ENCODE measurements at regions not wholly inside any gene's neighbourhood (a gene's known extent, or its start where the extent isn't known, plus 50 kb on each side); places are given as distances from the start of the nearest gene placed in this dataset.

DNA sequence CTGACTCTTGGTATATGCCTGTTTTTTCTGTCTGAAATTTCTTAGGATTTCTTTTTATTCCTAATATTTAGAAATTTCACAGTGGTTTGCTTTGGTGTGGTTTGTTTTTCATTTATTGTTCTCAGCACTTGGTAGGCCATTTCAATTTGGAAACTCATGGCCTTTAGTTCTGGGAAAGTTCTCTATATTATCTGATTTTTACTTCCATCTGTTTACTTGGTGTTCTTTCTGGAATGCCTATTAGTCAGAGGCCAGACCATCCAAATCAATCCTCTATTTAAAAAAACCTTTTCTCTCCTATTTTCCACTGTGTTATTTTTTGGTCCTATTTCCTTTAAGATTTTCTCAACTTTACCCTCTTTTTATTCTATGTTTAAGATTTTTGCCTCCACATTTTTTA lies 188.1 kb upstream of the SFRP2 start:
- DNase-seq (ENCODE audit: low spot score): no peak
- no peaks in the 10 kb centered on the region for H3K4me1 ChIP-seq (replicated peaks)
- H3K27me3 ChIP-seq (replicated peaks; ENCODE audit: insufficient read depth): no peaks in the 10 kb centered on the region
- no peaks in the 10 kb centered on the region for H3K36me3 ChIP-seq
- H3K4me3 ChIP-seq: no peak overlapping the region
- H3K27ac ChIP-seq: no peak overlapping the region
- intact Hi-C loops (cut with DNase I): no loop called here
- H3K9me3 ChIP-seq: no peaks in the 10 kb centered on the region
- no peak for TF ChIP-seq POLR2AphosphoS5 (IDR thresholded peaks at IDR 0.05)
- TF ChIP-seq, protein P1, sequence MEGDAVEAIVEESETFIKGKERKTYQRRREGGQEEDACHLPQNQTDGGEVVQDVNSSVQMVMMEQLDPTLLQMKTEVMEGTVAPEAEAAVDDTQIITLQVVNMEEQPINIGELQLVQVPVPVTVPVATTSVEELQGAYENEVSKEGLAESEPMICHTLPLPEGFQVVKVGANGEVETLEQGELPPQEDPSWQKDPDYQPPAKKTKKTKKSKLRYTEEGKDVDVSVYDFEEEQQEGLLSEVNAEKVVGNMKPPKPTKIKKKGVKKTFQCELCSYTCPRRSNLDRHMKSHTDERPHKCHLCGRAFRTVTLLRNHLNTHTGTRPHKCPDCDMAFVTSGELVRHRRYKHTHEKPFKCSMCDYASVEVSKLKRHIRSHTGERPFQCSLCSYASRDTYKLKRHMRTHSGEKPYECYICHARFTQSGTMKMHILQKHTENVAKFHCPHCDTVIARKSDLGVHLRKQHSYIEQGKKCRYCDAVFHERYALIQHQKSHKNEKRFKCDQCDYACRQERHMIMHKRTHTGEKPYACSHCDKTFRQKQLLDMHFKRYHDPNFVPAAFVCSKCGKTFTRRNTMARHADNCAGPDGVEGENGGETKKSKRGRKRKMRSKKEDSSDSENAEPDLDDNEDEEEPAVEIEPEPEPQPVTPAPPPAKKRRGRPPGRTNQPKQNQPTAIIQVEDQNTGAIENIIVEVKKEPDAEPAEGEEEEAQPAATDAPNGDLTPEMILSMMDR (IDR thresholded peaks at IDR 0.05): no peak
- no peak for TF ChIP-seq POLR2A (IDR thresholded peaks at IDR 0.05)

DNA sequence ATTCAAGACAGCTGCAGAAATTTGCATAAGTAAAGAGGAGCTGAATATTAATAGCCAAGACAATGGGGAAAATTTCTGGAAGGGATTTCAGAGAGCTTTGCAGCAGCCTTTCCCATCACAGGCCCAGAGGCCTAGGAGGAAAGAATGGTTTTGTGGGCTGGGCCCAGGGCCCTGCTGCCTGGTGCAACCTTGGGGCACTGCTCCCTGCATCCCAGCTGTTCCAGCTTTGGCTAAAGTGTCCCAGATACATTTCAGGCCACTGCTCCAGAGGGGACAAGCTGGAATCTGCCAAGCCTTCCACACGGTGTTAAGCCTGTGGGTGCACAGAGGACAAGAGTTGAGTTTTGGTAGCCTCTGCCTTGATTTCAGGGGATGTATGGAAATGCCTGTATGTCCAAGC lies 185.6 kb upstream of the SFRP2 start:
- intact Hi-C loops (cut with DNase I): no loop called here
- no peaks in the 10 kb centered on the region for H3K4me1 ChIP-seq (replicated peaks)
- H3K27me3 ChIP-seq (replicated peaks; ENCODE audit: insufficient read depth): no peaks in the 10 kb centered on the region
- H3K27ac ChIP-seq: no peak overlapping the region
- no peak for TF ChIP-seq POLR2AphosphoS5 (IDR thresholded peaks at IDR 0.05)
- TF ChIP-seq POLR2A (IDR thresholded peaks at IDR 0.05): no peak
- TF ChIP-seq, protein P1 (IDR thresholded peaks at IDR 0.05): no peak
- H3K4me3 ChIP-seq: no peak overlapping the region
- no peaks in the 10 kb centered on the region for H3K9me3 ChIP-seq
- H3K36me3 ChIP-seq: no peaks in the 10 kb centered on the region
- DNase-seq (ENCODE audit: low spot score): no peak
- 92% methylated on average over 1 of the region's 1 CpG for WGBS

DNA sequence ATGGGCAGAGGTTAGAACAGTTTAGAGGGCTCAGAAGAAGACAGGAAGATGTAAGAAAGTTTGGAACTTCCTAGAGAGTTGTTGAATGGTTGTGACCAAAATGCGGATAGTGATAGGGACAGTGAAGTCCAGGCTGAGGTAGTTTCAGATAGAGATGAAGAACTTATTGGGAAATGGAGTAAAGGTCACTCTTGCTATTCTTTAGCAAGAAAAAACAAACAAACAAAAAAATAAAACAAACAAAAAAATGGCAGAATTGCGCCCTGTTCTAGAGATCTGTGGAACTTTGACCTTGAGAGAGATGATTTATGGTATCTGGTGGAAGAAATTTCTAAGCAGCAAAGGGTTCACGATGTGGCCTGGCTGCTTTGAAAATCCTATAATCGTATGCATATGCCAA lies 185.1 kb upstream of the SFRP2 start:
- TF ChIP-seq POLR2A (IDR thresholded peaks at IDR 0.05): no peak
- TF ChIP-seq, protein P1 (IDR thresholded peaks at IDR 0.05): no peak
- TF ChIP-seq POLR2AphosphoS5 (IDR thresholded peaks at IDR 0.05): no peak
- Histone ChIP-seq H3K36me3 (no peaks in the 10 kb centered on the region), H3K9me3 (no peaks in the 10 kb centered on the region), H3K27ac (no peak overlapping the region), H3K4me3 (no peak overlapping the region), H3K27me3 (replicated peaks; ENCODE audit: insufficient read depth) (no peaks in the 10 kb centered on the region), H3K4me1 (replicated peaks) (no peaks in the 10 kb centered on the region)
- DNase-seq (ENCODE audit: low spot score): no peak
- WGBS: 69% methylated on average over 4 of the region's 4 CpGs
- intact Hi-C loops (cut with DNase I): no loop called here

DNA sequence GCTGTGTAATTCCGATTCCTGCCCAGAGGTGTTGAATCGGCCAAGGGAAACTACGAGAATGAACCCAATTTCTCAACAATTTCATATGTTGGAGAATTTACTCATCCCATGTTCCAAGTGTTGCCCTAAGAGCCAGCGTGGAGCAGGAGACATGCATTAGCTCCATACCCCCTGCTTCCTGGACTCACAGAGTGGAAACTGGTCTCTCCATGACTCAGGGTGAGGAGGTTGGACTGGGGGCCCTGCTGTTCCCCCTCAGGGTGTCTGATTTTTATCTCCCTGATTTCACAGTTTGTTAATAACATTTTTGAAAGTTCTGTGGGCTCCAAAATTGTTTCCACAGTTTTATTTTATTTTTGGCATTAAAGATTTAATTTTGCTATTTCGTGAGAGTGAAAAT lies 183.0 kb upstream of the SFRP2 start:
- H3K27ac ChIP-seq: no peak overlapping the region
- no peaks in the 10 kb centered on the region for H3K4me1 ChIP-seq (replicated peaks)
- intact Hi-C loops (cut with DNase I): no loop called here
- TF ChIP-seq POLR2AphosphoS5 (IDR thresholded peaks at IDR 0.05) (no peak), POLR2A (IDR thresholded peaks at IDR 0.05) (no peak)
- TF ChIP-seq, protein P1 (IDR thresholded peaks at IDR 0.05): no peak
- no peaks in the 10 kb centered on the region for H3K36me3 ChIP-seq
- WGBS: 88% methylated on average over 5 of the region's 5 CpGs
- no peaks in the 10 kb centered on the region for H3K27me3 ChIP-seq (replicated peaks; ENCODE audit: insufficient read depth)
- no peaks in the 10 kb centered on the region for H3K9me3 ChIP-seq
- H3K4me3 ChIP-seq: no peak overlapping the region
- no peak for DNase-seq (ENCODE audit: low spot score)

DNA sequence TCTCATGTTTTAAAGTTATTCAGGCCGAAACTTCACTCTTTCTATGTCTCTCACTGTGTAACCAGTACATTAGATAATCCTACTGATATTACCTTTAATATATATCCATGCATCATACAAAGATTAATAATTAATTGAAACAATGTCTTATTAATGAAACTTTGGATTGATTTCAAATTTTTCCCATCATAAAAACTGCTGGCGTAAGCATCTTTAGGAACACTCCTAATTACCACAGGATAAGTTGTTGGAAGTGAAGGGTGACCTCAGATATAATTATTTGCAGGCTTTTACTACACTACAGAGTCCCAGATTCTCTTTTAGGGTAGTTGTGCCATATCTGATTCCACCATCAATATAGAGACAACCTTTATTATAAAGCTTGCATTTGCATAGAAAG lies 181.3 kb upstream of the SFRP2 start:
- no peak for DNase-seq (ENCODE audit: low spot score)
- intact Hi-C loops (cut with DNase I): no loop called here
- no peaks in the 10 kb centered on the region for H3K36me3 ChIP-seq
- H3K4me3 ChIP-seq: no peak overlapping the region
- H3K27me3 ChIP-seq (replicated peaks; ENCODE audit: insufficient read depth): no peaks in the 10 kb centered on the region
- TF ChIP-seq, protein P1 (IDR thresholded peaks at IDR 0.05): no peak
- no peak for TF ChIP-seq POLR2A (IDR thresholded peaks at IDR 0.05)
- no peak for TF ChIP-seq POLR2AphosphoS5 (IDR thresholded peaks at IDR 0.05)
- H3K9me3 ChIP-seq: no peaks in the 10 kb centered on the region
- 95% methylated on average over 2 of the region's 2 CpGs for WGBS
- H3K27ac ChIP-seq: no peak overlapping the region
- H3K4me1 ChIP-seq (replicated peaks): no peaks in the 10 kb centered on the region
